ENCODE measurements at regions not wholly inside any gene's neighbourhood (a gene's known extent, or its start where the extent isn't known, plus 50 kb on each side); places are given as distances from the start of the nearest gene placed in this dataset.
A peak's percentile ranks its signal among the peaks of the same experiment; 100 is the strongest.

DNA sequence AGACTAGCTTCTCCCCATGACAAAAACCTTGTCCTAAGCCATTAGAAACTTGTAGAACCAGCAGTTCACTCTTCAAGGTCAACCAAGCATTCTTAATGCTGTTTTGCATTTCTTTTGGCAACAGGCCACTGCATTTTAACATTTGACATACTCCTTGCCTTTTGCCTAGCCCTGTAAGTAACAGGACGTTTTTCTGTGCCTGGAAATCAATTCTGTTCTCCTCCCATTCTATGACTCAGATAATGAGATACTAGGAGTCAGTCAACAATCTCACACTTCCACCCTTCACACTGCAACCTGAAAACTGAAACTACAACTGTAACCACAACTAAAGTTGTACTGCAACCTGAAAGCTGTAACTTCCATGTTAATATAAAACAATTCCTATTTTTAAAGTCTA, 268.7 kb downstream of the MZT1 start:
- Histone ChIP-seq H2AFZ (ENCODE audit: low read length) (no peak overlapping the region), H3K4me2 (ENCODE audit: low read depth, low read length) (no peak overlapping the region), H3K9me2 (replicated peaks; ENCODE audit: insufficient read depth, low read length) (no peaks in the 10 kb centered on the region), H3F3A (ENCODE audit: insufficient read depth, low read length) (no peaks in the 10 kb centered on the region), H3K79me2 (ENCODE audit: low read length) (no peaks in the 10 kb centered on the region), H3K27me3 (replicated peaks; ENCODE audit: insufficient read depth, low read length) (no peaks in the 10 kb centered on the region), H3K4me3 (ENCODE audit: low read length) (no peak overlapping the region), H3K9me3 (replicated peaks; ENCODE audit: insufficient read depth, low read length) (no peaks in the 10 kb centered on the region), H3K4me1 (ENCODE audit: low read length) (no peaks in the 10 kb centered on the region; the same call in 1 of the 2 replicates), H4K20me1 (ENCODE audit: insufficient read depth, low read length) (no peaks in the 10 kb centered on the region), H3K36me3 (replicated peaks; ENCODE audit: insufficient read depth, low read length) (no peaks in the 10 kb centered on the region), H3K9ac (ENCODE audit: low read length) (no peak overlapping the region), H3K27ac (ENCODE audit: low read length) (no peak overlapping the region)
- no peak for TF ChIP-seq EZH2phosphoT487 (IDR thresholded peaks at IDR 0.05; ENCODE audit: low read length)
- TF ChIP-seq, protein P1, sequence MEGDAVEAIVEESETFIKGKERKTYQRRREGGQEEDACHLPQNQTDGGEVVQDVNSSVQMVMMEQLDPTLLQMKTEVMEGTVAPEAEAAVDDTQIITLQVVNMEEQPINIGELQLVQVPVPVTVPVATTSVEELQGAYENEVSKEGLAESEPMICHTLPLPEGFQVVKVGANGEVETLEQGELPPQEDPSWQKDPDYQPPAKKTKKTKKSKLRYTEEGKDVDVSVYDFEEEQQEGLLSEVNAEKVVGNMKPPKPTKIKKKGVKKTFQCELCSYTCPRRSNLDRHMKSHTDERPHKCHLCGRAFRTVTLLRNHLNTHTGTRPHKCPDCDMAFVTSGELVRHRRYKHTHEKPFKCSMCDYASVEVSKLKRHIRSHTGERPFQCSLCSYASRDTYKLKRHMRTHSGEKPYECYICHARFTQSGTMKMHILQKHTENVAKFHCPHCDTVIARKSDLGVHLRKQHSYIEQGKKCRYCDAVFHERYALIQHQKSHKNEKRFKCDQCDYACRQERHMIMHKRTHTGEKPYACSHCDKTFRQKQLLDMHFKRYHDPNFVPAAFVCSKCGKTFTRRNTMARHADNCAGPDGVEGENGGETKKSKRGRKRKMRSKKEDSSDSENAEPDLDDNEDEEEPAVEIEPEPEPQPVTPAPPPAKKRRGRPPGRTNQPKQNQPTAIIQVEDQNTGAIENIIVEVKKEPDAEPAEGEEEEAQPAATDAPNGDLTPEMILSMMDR (IDR thresholded peaks at IDR 0.05; ENCODE audit: low read length), result no peak
- TF ChIP-seq EZH2 (optimal IDR thresholded peaks at IDR 0.05; ENCODE audit: low read depth, low read length), result no peak
- peak; percentile 31 for DNase-seq

DNA sequence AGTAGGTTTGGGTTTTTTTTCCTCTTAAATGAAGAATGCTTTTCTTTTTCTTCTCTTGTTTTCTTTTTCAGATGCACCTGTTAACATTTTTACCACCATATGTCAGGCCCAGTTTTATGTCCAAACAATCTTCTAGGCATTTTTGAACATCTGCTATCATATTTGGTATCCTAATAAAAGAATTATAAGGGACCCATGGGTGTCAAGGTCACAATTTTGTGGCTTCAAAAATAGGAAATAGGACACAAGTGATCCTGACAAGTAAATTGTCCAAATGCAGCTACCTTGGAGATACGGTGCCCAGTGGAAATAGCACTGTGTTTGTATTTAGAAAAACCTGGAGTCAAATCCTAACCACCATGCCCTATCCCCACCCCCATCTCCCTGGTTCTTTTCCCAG, 270.3 kb downstream of the MZT1 start:
- Histone ChIP-seq H3K4me2 (ENCODE audit: low read depth, low read length) (no peak overlapping the region), H4K20me1 (ENCODE audit: insufficient read depth, low read length) (no peaks in the 10 kb centered on the region), H3K9me2 (replicated peaks; ENCODE audit: insufficient read depth, low read length) (no peaks in the 10 kb centered on the region), H2AFZ (ENCODE audit: low read length) (no peak overlapping the region), H3K9me3 (replicated peaks; ENCODE audit: insufficient read depth, low read length) (no peaks in the 10 kb centered on the region), H3K27ac (ENCODE audit: low read length) (no peak overlapping the region), H3K4me1 (ENCODE audit: low read length) (no peaks in the 10 kb centered on the region; the same call in 1 of the 2 replicates), H3K4me3 (ENCODE audit: low read length) (no peak overlapping the region), H3F3A (ENCODE audit: insufficient read depth, low read length) (no peaks in the 10 kb centered on the region), H3K27me3 (replicated peaks; ENCODE audit: insufficient read depth, low read length) (no peaks in the 10 kb centered on the region), H3K9ac (ENCODE audit: low read length) (no peak overlapping the region), H3K79me2 (ENCODE audit: low read length) (no peaks in the 10 kb centered on the region), H3K36me3 (replicated peaks; ENCODE audit: insufficient read depth, low read length) (no peaks in the 10 kb centered on the region)
- DNase-seq, result no peak
- TF ChIP-seq, protein P1 (IDR thresholded peaks at IDR 0.05; ENCODE audit: low read length), result no peak
- TF ChIP-seq EZH2phosphoT487 (IDR thresholded peaks at IDR 0.05; ENCODE audit: low read length) (no peak), EZH2 (optimal IDR thresholded peaks at IDR 0.05; ENCODE audit: low read depth, low read length) (no peak)

DNA sequence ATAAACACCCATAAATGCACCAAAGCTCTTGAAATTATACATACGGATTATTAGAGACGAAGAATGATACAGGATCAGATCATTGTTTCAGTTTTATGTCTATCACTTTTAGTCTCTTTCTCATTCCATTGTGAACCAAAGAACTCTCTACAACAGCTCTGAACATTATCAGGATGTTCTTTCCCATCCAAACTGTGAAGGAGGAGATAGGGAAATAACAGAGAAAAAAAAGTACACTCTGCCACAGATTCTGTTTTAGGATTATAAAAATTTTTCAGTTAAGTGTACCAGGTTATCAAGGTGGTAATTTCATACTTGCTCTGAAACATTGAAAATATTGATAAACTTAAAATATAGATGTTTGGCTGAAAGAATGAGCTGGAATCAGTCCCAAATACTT, 270.9 kb downstream of the MZT1 start:
- Histone ChIP-seq H3K27ac (ENCODE audit: low read length) (no peak overlapping the region), H2AFZ (ENCODE audit: low read length) (no peak overlapping the region), H3K9me2 (replicated peaks; ENCODE audit: insufficient read depth, low read length) (no peaks in the 10 kb centered on the region), H3K79me2 (ENCODE audit: low read length) (no peaks in the 10 kb centered on the region), H3K9me3 (replicated peaks; ENCODE audit: insufficient read depth, low read length) (no peaks in the 10 kb centered on the region), H4K20me1 (ENCODE audit: insufficient read depth, low read length) (no peaks in the 10 kb centered on the region), H3K4me1 (ENCODE audit: low read length) (no peaks in the 10 kb centered on the region; the same call in 1 of the 2 replicates), H3F3A (ENCODE audit: insufficient read depth, low read length) (no peaks in the 10 kb centered on the region), H3K27me3 (replicated peaks; ENCODE audit: insufficient read depth, low read length) (no peaks in the 10 kb centered on the region), H3K4me3 (ENCODE audit: low read length) (no peak overlapping the region), H3K36me3 (replicated peaks; ENCODE audit: insufficient read depth, low read length) (no peaks in the 10 kb centered on the region), H3K4me2 (ENCODE audit: low read depth, low read length) (no peak overlapping the region), H3K9ac (ENCODE audit: low read length) (no peak overlapping the region)
- DNase-seq, result no peak
- TF ChIP-seq EZH2 (optimal IDR thresholded peaks at IDR 0.05; ENCODE audit: low read depth, low read length), result no peak
- TF ChIP-seq, protein P1 (IDR thresholded peaks at IDR 0.05; ENCODE audit: low read length), result no peak
